NCI-H1694 treated with DMSO at 0.1 percent for 48 hours (cell line): ENCODE measurements at regions not wholly inside any gene's neighbourhood (a gene's known extent, or its start where the extent isn't known, plus 50 kb on each side); places are given as distances from the start of the nearest gene placed in this dataset.

Experiments used
- DNase-seq: peaks from one replicate; lab custom pipeline; 2025; lab: John Stamatoyannopoulos, UW

DNA sequence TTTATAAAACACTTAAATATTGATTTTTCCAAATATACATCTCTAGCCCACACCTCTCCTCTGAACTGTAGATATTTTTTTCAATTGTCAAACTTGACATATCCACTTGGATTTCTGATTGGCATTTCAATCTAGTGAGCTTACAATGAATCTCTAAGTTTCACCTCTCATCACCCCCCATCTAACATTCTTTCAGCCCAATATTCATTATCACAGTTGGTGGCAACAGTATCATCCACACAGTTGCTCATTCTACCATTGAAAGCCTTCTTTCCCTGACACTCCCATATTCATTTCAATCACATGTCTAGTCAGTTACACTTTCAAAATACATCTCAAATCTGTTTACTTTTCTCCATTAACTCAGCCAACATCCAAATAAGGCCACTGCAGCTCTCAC is 385.2 kb downstream of the PCDH20 start:
- DNase-seq: no peak

DNA sequence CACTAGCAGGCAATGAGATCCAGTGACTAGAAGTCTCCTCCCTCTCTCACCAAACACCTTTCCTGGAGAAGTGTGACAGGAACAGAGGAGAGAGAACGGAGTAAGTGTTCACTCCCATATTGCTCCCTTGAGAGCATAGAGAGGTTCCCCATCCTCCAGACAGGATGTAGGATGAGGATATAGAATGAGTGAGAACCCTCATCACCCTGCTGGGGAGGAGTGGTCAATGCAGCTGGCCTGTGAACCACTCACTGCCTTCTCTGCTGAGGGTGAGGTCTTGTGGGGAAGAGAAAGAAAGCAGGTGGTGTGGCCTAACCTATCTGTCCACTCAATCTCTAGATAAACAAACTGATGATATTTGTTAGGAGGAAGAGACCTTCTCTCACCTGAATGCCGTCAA is 386.6 kb downstream of the PCDH20 start:
- no peak for DNase-seq

DNA sequence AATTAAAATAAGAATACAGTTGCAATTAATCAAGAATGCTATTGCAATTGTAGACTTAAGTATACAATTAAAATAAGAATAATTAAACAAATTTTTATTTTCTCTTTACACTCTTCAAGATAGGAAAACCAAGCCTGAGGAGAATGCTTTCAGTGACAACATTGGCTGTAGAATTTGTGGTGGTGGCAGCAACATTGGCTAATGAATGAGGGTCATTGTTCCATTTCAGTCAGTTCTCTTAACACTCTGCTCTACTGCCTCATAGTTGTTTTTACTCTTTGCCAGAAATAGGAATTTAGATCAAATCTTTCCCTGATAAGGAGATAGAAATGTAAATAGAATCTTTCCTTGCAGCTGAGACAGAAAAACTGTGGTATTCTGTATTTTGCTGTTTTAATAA is 391.6 kb downstream of the PCDH20 start:
- no peak for DNase-seq

DNA sequence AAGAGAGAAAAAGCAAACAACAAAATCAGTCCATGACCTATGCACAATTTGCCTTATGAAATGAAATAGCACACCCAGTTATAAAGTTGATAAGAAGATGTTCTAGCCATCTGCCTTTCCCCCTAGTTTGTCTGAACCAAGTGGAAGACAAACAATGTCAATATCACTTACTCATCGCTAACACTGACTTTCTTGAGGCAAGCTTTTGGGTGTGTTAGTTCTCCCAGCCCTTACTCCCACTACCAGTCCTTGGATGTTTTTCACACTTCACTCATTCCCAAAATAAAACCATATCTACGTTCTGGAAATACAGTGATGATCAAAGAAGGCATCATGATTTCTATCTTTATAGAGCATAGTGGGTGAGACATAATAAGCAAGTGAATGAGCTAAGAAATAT is 393.8 kb downstream of the PCDH20 start:
- no peak for DNase-seq

DNA sequence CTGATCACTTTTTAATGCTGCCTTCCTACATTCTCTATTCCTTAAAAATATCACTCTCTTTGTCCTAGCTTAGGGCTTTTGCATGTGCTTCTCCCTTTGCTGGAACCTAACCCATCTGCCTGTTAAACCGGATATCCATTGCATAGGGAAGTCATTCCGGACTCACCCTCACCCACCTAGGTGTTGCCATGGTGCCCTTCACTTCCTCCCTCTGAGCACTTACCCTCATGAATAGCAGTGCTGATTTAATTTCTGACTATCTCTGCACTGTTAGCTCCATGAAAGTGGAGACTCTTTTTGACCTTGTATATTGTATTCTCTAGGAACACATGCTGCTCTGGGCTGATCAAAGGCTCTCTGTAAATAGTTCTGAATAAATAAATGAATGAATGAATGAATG is 401.9 kb downstream of the PCDH20 start:
- no peak for DNase-seq

DNA sequence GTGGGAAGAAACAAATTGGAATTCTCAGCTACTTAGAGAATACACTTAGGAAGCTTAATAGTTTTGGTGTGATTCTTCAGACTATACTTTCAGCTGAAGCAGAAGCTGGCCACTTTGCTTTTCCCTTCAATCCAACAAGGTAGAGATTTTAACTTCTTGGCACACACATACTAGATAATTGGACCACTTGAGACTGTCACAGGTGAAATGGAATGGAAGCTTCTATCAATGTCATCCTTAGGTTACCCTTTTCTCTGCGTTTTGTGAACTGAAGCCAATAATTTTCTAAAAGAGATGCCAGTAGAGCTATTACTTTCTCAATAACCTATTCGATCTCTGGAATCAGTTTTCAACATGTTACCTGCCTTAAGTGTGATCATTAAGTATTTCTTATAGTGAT is 405.3 kb downstream of the PCDH20 start:
- no peak for DNase-seq

DNA sequence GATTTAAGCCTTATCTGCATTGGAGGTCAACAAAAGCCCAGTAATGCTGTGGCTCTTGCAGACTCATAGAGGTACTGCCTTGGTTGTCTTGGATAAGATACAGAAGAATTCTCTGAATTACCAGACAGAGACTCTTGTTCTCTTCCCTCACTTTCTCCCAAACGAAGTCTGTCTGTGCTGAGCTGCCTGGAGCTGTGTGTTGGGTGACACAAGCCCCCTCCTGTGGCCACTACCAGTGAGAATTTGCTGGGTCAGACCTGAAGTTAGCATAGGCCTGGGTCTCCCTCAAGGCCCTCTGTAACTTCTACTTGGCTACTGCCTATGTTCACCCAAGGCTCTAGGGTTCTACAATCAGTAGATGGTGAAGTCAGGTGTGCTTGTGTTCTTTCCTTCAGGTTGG is 413.0 kb downstream of the PCDH20 start:
- DNase-seq: no peak

DNA sequence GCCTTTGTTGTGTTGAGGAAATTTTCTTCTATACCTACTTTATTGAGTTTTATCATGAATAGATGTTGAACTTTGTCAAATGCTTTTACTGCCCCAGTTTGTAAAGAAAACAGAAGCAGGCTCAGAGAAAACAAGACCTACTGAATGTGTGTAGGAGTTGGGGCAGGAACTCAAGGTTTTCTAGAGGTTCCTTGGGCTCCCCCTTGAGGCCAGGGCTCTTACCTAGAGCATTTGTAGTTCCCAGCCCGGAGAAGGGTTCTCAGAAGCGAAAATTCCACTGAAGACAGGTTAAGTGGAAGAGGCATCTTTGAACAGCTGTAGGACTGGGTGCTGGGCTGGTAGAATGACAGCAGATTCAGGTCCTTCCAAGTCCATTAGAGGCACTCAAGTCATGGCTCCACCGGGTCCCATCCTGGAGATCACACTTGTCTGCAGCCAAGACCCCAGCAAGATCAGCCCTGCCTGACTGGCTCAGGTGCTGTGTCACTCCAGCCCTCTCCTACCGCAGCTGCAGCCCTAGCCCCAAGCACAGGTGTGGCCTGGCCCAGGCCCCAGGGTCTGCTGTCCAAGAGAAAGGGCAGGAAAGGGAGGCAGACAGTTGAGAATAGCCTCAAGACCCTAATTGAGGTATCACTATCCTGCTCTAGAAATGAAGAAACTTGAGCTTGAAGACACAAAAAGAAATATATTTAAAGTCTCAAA is 425.5 kb downstream of the PCDH20 start:
- no peak for DNase-seq

DNA sequence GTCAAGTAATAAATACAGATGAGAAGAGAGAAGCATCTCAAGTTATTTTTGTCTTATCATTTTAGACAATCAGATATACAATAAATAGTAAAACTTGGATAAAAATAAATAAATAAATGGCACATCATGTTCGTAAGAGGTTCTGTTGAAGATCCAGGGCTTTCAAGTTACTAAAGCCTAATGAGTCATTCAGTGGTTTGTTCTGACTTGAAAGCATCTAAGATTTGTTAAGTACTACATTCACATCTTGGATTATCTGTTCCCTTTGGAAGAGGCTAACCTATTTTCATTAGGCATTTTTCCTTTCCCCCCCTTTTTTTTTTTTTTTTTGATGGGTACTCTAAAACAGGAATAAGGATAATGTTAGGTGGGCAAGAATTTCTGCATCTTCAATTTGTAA is 429.3 kb downstream of the PCDH20 start:
- no peak for DNase-seq

DNA sequence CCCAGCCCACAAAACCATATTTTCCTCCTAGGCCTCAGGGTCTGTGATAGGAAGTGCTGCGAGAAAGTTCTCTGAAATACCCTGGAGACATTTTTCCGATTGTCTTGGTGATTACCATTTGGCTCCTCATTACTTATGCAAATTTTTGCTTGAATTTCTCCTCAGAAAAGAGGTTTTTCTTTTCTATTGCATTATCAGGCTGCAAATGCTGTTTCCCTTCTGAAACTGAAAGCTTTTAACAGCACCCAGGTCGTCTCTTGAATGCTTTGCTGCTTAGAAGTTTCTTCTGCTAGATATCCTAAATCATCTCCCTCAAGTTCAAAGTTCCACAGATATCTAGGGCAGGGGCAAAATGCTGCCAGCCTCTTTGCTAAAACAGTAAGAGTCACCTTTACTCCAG is 434.2 kb downstream of the PCDH20 start:
- DNase-seq: no peak

DNA sequence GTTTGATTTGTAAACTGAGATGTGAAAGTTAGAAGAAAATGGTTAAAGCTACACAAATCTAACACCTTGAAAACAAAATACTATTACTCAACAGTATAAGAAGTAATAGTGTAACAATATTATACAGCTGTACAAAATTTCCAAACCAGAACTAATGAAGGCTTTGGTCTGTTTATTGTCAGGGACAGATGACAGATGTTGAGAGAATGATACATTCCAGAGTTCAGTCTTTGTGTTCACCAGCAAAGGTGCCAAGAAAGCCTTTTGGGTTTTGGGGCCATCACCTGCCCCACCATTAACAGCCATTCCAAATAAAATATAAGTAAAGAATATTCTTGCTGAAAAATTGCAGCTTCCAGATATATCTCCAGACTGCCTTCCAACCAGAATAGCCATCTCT is 439.3 kb downstream of the PCDH20 start:
- DNase-seq: no peak

DNA sequence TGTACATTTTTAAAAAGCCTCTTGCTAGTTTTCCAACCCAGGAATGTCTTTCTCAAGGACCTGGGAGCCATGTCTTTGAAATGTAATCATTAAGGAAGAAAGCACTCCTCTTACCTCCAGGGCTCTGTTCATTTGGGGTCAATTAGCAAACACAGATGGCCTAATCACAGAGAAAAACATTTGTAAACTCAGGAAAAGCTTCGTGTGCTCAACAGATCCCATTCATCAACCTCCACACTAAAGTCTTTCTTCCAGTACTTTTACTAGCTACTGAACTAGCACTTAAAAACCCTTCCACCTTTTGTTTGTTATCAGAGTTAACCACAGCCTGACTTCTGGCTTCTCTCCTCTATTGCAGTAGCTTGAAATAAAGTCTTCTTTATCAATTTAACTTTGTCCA is 441.4 kb downstream of the PCDH20 start:
- no peak for DNase-seq

DNA sequence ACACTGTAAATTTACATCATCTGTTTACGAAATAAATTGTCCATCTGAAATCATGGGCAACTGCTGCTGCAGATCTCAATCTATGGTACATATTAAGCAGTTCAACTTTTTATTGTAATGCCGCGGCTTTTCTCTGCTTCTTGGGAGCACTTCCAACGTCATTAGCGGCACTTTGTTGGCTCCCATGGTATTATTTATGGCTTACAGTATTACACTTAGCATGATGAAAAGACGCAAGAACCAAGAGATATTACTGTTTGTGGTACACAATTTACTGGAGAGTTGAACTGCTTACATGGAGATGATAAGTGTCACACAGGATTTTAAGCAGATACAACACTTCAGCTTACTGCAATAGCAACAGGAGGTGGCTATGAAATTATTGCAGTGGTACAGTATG is 442.1 kb downstream of the PCDH20 start:
- DNase-seq: no peak

DNA sequence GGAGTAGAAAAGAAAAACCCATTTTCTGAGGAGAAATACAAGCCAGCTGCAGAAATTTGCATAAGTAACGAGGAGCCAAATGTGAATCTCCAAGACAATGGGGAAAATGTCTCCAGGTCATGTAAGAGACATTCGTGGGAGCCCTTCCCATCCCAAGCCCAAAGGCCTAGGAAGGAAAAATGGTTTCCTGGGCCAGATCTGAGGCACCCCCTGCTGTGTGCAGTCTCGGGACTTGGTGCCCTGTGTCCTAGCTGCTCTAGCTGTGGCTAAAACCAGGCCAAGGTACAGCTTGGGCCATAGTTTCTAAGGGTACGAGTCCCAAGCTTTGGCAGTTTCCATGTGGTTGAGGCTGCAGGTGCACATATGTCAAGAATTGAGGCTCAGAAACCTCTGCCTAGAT is 444.9 kb downstream of the PCDH20 start:
- no peak for DNase-seq

DNA sequence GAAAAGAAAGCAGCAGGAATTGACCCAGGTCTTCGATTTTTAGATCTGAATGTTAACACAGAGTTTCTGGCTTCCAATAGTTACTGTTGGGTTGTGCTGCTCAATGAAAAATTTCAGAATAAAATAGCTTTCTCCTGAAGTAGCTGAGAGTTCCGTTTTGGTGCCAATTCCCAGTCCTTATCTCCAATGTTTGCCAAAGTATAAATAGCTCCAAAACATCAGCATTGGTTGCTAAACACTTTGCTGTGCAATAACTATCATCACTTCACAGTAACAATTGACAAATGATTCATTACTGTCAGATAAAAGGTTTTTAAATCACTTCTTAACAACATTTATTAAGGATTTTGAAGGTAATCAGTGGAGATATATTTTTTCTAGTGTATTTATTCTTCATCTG is 446.0 kb downstream of the PCDH20 start:
- DNase-seq: no peak

DNA sequence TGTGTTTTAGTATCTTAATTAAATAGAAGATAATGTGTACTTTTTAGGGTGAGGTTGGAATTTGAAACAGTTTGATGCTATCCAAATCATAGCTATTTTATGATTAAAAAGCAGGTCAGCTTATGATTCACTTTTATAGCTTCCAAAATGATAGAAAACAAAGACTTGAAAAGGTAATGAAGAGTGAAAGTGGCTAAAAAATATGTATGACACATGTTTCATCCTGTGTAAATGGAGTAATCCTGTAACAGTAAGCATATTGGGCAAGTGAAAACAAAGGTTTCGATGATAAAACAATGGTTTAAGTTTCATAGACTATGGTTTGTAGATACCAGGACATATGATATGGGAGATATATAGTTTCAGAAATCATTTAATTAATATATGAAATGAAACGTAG is 456.2 kb downstream of the PCDH20 start:
- DNase-seq: no peak

DNA sequence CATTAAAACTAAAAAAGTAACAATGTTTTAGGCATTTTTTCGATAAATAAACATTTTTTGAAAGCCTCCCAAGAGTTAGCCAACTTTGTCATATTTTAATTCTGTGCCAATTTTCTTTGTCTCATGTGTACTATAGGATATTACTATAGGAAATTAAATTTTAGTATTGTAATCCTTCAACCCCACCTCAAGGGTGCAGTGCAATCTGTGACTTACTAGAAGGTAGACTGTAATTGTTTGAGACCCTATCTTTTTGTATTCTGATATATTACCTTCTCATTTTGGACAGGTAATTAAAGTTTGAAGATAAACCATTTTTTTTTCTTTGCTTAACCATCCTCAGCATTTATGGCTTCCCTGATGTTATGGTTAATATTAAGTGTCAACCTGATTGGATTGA is 457.8 kb downstream of the PCDH20 start:
- DNase-seq: no peak

DNA sequence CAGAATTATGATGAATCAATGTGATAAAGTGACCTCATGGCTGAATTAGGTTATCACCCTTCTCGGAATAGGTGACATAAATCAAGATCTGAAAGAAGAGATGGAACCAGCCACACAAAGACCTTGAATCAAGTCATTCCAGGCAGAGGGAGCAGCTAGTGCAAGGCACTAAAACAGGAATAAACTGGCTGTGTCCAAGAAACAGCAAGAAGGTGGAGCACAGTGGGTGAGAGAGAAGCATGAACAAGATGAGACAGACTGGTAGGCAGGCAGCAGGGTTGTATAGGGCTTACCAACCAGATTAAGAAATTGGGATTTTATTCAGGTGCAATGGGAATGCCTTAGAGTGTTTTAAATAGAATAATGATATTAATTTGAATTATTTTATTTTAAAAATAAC is 470.3 kb downstream of the PCDH20 start:
- no peak for DNase-seq

DNA sequence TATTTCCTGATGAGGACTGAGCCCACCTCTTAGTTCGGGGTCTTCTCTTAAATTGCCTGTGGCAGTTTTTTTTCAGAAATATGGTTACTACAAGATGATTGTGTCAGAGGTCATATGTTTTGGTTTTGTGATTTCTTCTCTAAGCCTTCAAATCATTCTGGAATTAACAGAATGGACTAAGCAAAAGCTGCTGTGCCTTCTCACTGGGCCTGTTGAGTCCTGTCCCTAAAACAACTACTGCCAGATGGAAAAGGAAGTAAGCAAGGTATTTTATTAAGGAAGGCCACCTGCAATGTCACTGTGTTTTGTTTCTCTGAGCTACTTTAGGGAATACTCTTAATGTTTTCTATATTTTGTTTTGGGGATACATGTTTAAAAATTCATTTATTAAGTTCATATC is 470.8 kb downstream of the PCDH20 start:
- DNase-seq: no peak

DNA sequence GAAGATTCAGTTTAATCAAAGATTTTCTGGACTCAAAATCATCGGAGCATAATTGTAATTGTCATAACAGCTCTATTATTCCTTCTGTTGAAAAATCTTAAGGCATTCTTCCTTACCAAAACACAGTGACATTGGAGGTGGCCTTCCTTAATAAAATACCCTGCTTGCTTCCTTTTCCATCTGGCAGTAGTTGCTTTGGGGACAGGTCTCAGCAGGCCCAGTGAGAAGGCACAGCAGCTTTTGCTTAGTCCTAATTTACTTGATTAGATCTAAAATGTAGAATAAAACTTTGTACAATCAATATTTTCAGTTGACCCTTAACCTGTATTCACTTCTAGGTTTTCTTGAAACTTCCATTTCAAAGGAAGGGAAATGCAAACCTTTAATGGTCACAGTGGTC is 471.6 kb downstream of the PCDH20 start:
- DNase-seq: no peak

DNA sequence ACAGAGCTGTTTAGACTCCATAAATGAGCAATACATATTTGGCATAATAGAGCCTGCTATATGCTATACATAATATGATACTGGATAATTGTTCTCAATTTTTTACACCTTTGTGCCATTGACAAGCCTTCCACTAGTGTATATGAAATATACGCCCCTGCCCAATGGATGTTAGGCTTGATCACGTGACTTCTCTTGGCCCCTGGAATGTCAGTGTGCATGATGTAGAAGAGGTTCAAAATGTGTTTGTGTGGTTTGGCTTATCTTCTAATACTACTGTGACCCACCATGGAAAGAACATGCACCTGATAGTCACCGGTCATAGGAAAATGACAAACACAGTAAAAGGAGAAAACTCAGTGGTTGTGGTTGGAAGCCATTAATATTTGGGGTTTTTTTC is 479.4 kb downstream of the PCDH20 start:
- DNase-seq: no peak

DNA sequence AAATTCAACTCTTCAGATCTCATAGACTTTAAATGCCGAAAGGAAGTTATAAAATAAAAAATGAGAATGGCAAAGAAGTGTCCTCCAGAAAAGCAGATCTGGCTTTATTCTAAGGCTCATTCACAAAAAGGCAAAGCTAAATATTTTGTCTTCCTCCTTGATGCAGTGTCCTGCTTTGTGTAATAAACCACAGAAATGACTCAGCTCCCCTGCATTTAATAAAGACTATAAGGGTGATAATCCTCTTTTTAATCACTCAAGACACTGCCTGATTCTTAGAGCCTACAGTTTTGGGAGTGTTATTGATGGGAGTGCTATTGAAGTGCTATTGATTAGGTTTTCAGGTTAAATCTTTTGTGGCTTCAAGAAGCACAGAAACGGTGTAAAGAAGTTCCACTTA is 482.0 kb downstream of the PCDH20 start:
- DNase-seq: no peak

DNA sequence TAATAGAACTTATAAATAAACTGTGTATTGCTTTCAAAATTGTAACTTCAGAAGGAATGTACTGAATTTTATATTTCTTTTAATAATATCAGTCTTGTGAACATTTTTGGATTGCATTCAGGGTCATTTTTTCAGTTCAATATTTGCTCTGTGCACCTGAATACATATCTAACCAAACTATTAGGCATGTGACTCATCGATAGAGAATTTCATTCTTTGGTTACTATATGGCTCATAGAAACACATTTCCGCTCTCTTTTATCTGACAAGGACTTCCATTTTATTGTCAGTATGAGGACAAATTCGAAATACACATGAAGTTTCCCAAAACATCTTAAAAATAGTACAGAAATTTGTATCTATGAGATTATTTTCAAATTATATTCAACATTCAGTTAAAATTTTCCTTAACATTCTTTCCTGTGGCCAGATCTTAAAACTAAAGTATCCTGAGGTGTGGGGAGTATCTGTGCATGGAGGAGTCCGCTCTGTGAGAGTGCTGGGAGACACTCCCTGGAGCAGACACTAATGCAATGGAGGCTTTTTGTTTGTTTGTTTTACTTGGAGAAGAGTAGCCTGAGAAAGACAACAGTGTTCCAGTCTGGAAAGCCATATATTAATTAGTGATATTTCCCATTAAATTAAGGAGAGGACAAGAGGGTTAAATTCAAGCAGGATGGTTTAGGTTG is 483.6 kb downstream of the PCDH20 start:
- no peak for DNase-seq

DNA sequence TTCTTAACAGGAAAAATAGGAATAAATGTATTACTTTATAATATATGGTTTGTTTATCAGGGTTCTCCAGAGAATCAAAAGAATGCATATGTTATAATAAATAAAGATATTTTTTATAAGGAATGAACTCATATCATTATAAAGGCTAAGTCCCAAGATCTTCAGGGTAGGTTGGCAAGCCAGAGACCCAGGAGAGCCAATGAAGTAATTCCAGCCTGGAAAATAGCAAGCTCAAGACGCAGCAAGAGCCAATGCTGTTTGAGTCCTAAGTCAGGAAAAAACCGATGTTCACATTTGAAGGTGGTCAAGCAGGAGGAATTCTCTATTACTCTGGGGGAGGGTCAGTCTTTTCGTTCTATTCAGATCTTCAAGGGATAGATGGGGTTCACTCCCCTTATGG is 490.0 kb downstream of the PCDH20 start:
- no peak for DNase-seq
